K562 (cell line): ENCODE measurements at regions not wholly inside any gene's neighbourhood (a gene's known extent, or its start where the extent isn't known, plus 50 kb on each side); places are given as distances from the start of the nearest gene placed in this dataset.
A peak's percentile ranks its signal among the peaks of the same experiment; 100 is the strongest.

Source experiments
- ARID1B ChIP-seq: fragments of 450-650 bp; IDR thresholded peaks from 2 replicates; pipeline ENCODE4 v1.6.1; 2016; ENCODE audit warnings: antibody characterized with exemption, mild to moderate bottlenecking, inconsistent platforms
- CREM ChIP-seq: IDR thresholded peaks from 2 replicates; pipeline ENCODE4 v1.6.1; 2014; ENCODE audit warnings: antibody characterized with exemption, low read depth
- DPF2 ChIP-seq: fragments of 450-650 bp; IDR thresholded peaks from 2 replicates; pipeline ENCODE4 v1.6.1; 2016
- HMGN3 ChIP-seq: IDR thresholded peaks from 2 replicates; pipeline ENCODE4 v1.6.1; 2011; ENCODE audit warnings: borderline replicate concordance, low read depth, mild to moderate bottlenecking, mixed read lengths, low read length; ENCODE audit not compliant: insufficient read length; ENCODE audit errors: extremely low read depth
- IFI16 ChIP-seq: fragments of 250-450 bp; sonication (Bioruptor Pico); IDR thresholded peaks from 2 replicates; pipeline ENCODE4 v2.1.2; 2022; ENCODE audit warnings: mild to moderate bottlenecking, inconsistent platforms
- NCOR1 ChIP-seq: fragments of 450-650 bp; IDR thresholded peaks from 2 replicates; pipeline ENCODE4 v1.6.1; 2016; ENCODE audit warnings: mild to moderate bottlenecking, moderate library complexity
- RUNX1 ChIP-seq: sonication (generic); IDR thresholded peaks from 2 replicates; pipeline ENCODE4 v1.6.1; 2016; ENCODE audit warnings: antibody characterized with exemption, low read depth
- TBL1XR1 ChIP-seq, 2 experiments: IDR thresholded peaks; 2 replicates each; pipeline ENCODE4 v1.6.1; 2012; ENCODE audit warnings: improper control_type of control experiment in 2 of 2, low read length in 2 of 2, mild to moderate bottlenecking in 1 of 2
- ZMIZ1 ChIP-seq, 2 experiments: fragments of 150-350 bp in 1 of 2; IDR thresholded peaks; 2 replicates each; pipeline ENCODE4 v1.6.1; 2012 to 2016; ENCODE audit warnings: low read depth in 2 of 2, low read length in 2 of 2, mild to moderate bottlenecking in 1 of 2, moderate library complexity in 1 of 2
- TF ChIP-seq, protein P1 (sequence below): sonication (generic); formaldehyde crosslinking; IDR thresholded peaks from 2 replicates; pipeline ENCODE4 v1.8.0; 2022; ENCODE audit warnings: missing genetic modification reagents, mild to moderate bottlenecking, moderate library complexity, borderline replicate concordance

DNA sequence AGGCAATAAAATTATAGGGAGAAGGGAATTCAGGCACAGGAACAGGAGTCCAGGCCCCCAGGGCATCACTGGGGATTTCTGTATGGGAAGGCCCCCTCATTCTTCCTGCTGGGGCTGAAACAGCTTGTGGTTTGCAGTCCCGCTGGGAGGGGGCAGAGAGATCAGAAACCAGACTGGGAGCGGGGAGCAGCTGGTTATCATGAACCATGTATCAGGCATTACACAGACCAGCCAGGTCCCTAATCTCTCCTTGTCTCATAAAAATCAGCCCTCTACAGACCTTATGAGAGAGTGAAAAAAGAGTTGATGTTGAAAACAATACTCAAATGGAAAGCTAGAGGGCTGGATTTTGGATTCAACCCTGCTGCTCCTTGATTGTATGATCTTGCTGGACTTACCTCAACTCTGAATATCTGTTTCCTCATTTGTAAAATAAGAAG, 93.4 kb upstream of the F3 start (continued):
- TF ChIP-seq ZMIZ1 (IDR thresholded peaks at IDR 0.05; ENCODE audit: low read depth in 2 of 2, low read length in 2 of 2) (peak in 1 of 2 experiments; percentile 86; a peak in 2 of 4 replicates), HMGN3 (peak; percentile 40), ARID1B (peak; percentile 95), CREM (peak; percentile 58; the same call in 1 of the 2 replicates), NCOR1 (peak; percentile 95), DPF2 (peak; percentile 89), TBL1XR1 (IDR thresholded peaks at IDR 0.05; ENCODE audit: low read length in 2 of 2) (peak; percentile 59 to 71; a peak in 3 of 4 replicates), IFI16 (CRISPR knock-in tag) (no peak), RUNX1 (peak; percentile 88; the same call in 1 of the 2 replicates)
- TF ChIP-seq, protein P1, sequence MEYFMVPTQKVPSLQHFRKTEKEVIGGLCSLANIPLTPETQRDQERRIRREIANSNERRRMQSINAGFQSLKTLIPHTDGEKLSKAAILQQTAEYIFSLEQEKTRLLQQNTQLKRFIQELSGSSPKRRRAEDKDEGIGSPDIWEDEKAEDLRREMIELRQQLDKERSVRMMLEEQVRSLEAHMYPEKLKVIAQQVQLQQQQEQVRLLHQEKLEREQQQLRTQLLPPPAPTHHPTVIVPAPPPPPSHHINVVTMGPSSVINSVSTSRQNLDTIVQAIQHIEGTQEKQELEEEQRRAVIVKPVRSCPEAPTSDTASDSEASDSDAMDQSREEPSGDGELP = peak; percentile 59; the same call in 1 of the 2 replicates
- TF ChIP-seq, all 486 proteins: peak for 82
